CD4-positive, alpha-beta T cell treated with Interleukin-15 for 1 hour (primary cell): ENCODE measurements at regions not wholly inside any gene's neighbourhood (a gene's known extent, or its start where the extent isn't known, plus 50 kb on each side); places are given as distances from the start of the nearest gene placed in this dataset.

Experiments
- DNase-seq: peaks from one replicate; pipeline ENCODE4 v3.0.0-alpha.2; 2020

- no peak for DNase-seq
Measured at GRCh38 chr12:98224584-98225221, 290.7 kb upstream of the TMPO start.

- DNase-seq, result no peak
Measured at GRCh38 chr12:98227162-98227561, 288.2 kb upstream of the TMPO start.

GRCh38 chr12:98228683-98229539 lies 286.5 kb upstream of the TMPO start:
- DNase-seq, result no peak

GRCh38 chr12:98229540-98229924 lies 285.9 kb upstream of the TMPO start:
- DNase-seq, result no peak

- DNase-seq, result no peak
Measured at GRCh38 chr12:98232753-98233390, 282.5 kb upstream of the TMPO start.

- no peak for DNase-seq
Measured at GRCh38 chr12:98235301-98235700, 280.1 kb upstream of the TMPO start.

GRCh38 chr12:98238515-98239130 lies 276.8 kb upstream of the TMPO start:
- DNase-seq, result no peak

- DNase-seq, result no peak
Measured at GRCh38 chr12:98243190-98243589, 272.2 kb upstream of the TMPO start.

GRCh38 chr12:98244136-98244535 lies 271.3 kb upstream of the TMPO start:
- no peak for DNase-seq

GRCh38 chr12:98253207-98254037 lies 262.0 kb upstream of the TMPO start:
- no peak for DNase-seq

GRCh38 chr12:98256830-98257229 lies 258.6 kb upstream of the TMPO start:
- DNase-seq, result no peak

- DNase-seq, result no peak
Measured at GRCh38 chr12:98259693-98260092, 255.7 kb upstream of the TMPO start.

GRCh38 chr12:98260276-98260675 lies 255.1 kb upstream of the TMPO start:
- no peak for DNase-seq

GRCh38 chr12:98262902-98263301 lies 252.5 kb upstream of the TMPO start:
- DNase-seq, result no peak

- no peak for DNase-seq
Measured at GRCh38 chr12:98274430-98275130, 240.8 kb upstream of the TMPO start.

- DNase-seq, result no peak
Measured at GRCh38 chr12:98275131-98275475, 240.3 kb upstream of the TMPO start.

GRCh38 chr12:98280152-98280551 lies 235.2 kb upstream of the TMPO start:
- DNase-seq, result no peak

GRCh38 chr12:98280621-98281020 lies 234.8 kb upstream of the TMPO start:
- no peak for DNase-seq

GRCh38 chr12:98291828-98292227 lies 223.6 kb upstream of the TMPO start:
- no peak for DNase-seq

- no peak for DNase-seq
Measured at GRCh38 chr12:98294051-98294805, 221.2 kb upstream of the TMPO start.

GRCh38 chr12:98295681-98296080 lies 219.7 kb upstream of the TMPO start:
- DNase-seq, result no peak
